ENCODE measurements at regions not wholly inside any gene's neighbourhood (a gene's known extent, or its start where the extent isn't known, plus 50 kb on each side); places are given as distances from the start of the nearest gene placed in this dataset.
"Not testable (repeated sequence)": the region's sequence is repeated elsewhere in the genome, so short reads cannot be mapped to it uniquely, and the experiment has no call there.

- H3K4me3 ChIP-seq (ENCODE audit: low read depth, low read length), result no peak overlapping the region
- no peak for DNase-seq (ENCODE audit: low read depth)
- TF ChIP-seq CTCF (conservative IDR thresholded peaks at IDR 0.05; ENCODE audit: low read depth, low read length), result no peak
These were observed 684.4 kb downstream of the MTRR start for GRCh38 chr5:8553364-8553763.

GRCh38 chr5:8557728-8558127 is 688.8 kb downstream of the MTRR start:
- no peak overlapping the region for H3K4me3 ChIP-seq (ENCODE audit: low read depth, low read length)
- DNase-seq (ENCODE audit: low read depth), result no peak
- TF ChIP-seq CTCF (conservative IDR thresholded peaks at IDR 0.05; ENCODE audit: low read depth, low read length), result no peak

GRCh38 chr5:8560776-8561175 is 691.8 kb downstream of the MTRR start:
- no peak for DNase-seq (ENCODE audit: low read depth)
- TF ChIP-seq CTCF (conservative IDR thresholded peaks at IDR 0.05; ENCODE audit: low read depth, low read length), result no peak
- H3K4me3 ChIP-seq (ENCODE audit: low read depth, low read length), result no peak overlapping the region

- no peak for DNase-seq (ENCODE audit: low read depth)
- no peak for TF ChIP-seq CTCF (conservative IDR thresholded peaks at IDR 0.05; ENCODE audit: low read depth, low read length)
- no peak overlapping the region for H3K4me3 ChIP-seq (ENCODE audit: low read depth, low read length)
These were observed 692.4 kb downstream of the MTRR start for GRCh38 chr5:8561224-8561840.

GRCh38 chr5:8561854-8562253 is 692.9 kb downstream of the MTRR start:
- DNase-seq (ENCODE audit: low read depth), result no peak
- no peak overlapping the region for H3K4me3 ChIP-seq (ENCODE audit: low read depth, low read length)
- TF ChIP-seq CTCF (conservative IDR thresholded peaks at IDR 0.05; ENCODE audit: low read depth, low read length), result no peak

- not testable (repeated sequence) for DNase-seq (ENCODE audit: low read depth); H3K4me3 ChIP-seq (ENCODE audit: low read depth, low read length)
These were observed 694.6 kb downstream of the MTRR start for GRCh38 chr5:8563540-8563939.

- no peak for DNase-seq (ENCODE audit: low read depth)
- H3K4me3 ChIP-seq (ENCODE audit: low read depth, low read length), result no peak overlapping the region
- TF ChIP-seq CTCF (conservative IDR thresholded peaks at IDR 0.05; ENCODE audit: low read depth, low read length), result no peak
These were observed 699.9 kb downstream of the MTRR start for GRCh38 chr5:8568858-8569257.

Data from choroid plexus epithelial cell (primary cell).